Fibroblast of upper back skin (primary cell): ENCODE measurements at regions not wholly inside any gene's neighbourhood (a gene's known extent, or its start where the extent isn't known, plus 50 kb on each side); places are given as distances from the start of the nearest gene placed in this dataset.

Experiments
- DNase-seq: peaks from one replicate; pipeline ENCODE4 v3.0.0-alpha.2; 2013

DNA sequence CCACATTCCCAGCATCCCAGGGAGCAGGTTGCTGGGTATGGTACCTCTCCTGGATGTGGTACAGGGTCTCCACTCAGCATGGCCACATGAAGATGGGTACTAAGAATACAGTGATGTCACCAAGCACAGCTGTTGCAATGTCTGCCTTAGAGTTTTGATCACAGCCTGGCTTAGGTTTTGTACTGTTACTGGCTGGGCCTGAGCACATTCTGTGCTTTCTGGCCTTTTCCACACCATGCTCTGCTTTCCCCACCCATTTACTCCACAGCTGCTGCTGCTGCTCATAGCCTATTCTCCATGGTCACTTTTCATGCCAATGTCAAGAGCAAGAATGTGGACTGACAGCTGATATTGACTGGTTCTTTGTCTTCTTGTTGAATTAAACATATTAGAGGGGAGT, 481.9 kb downstream of the ARHGEF28 start:
- DNase-seq = no peak

DNA sequence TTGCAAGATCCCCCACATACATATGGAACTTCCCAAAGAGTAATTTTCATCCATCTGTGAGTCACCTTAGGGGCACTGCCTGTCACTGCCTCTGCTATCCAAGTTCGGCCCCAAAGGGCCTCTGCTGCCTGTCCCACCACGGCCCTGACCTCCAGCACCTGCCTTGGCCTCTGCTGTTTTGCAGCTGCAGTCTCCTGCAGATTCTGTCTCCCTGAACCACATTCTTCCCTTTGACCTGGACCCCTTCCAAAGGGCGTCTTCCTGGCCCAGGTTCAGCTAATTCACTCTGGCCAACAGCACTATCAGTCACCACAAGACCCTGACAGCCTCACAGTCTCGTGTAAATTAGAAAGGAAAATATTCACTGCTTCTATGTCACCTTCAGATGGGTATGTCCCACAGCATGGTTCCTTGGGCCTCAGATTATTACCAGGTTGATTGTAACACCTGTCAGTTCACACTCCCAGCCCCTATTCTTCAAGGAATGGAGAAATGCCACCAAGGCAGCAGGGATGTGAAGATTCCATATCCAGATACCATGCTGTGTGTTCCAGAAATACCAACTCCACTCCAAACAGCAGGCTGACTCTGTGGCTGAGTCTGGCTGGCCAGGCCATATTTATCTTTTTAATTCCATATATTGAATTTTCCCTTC, 479.3 kb downstream of the ARHGEF28 start:
- DNase-seq = no peak

DNA sequence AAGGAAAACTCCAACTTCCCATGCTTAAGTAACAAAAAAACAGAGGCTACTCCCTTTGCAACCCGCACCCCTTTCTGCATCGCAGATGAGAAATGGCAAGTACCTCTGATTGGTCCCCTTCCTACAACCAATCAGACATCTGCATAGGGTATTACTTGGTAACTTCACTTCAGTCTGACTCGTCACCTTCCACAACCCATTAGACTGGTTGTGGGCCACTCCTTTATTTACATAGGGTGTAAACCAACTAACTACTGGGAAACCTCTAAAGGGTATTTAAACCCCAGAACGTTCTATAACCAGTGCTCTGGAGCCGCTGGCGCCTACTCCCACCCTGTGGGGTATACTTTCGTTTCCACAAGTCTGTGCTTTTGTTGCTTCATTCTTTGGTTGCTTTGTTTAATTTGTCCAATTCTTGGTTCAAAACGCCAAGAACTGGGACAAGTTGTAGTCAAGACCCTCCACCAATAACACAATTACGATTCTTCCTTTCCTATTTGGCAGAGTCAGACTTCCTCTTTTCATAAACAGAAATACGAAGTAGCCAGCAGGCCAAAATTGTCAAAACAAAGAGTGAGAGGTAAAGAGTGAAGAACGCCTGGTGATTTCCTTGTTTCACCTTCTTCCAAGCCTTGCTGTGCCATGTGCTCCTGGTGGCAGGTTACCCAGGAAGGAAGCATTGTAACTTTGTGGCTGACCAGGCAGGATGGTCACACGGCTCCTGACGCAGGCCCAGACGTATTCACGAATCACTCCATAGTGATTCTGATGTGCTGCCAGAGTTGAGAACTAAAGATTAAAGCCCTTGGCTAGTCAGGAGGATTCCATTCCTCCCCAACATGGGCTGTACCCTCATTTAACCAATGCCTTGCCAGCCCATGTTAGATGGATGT, 477.4 kb downstream of the ARHGEF28 start:
- no peak for DNase-seq

DNA sequence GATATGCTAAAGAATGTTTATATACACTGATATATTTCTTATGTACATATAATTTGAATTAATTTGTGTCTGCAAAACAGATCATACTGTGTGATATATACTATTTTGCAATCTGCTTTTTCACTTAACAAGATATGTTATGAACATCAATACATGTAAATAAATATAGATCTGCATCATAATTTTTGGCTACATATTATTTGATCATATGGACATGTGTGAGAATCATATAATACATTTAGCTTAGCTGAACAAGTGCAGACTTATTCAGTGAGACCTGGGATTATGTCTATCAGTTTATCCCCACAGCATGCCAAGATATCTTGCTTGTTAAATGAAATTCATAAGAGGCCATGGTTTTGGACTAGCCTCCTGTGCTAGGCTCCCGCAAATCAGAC, 474.3 kb downstream of the ARHGEF28 start:
- no peak for DNase-seq

DNA sequence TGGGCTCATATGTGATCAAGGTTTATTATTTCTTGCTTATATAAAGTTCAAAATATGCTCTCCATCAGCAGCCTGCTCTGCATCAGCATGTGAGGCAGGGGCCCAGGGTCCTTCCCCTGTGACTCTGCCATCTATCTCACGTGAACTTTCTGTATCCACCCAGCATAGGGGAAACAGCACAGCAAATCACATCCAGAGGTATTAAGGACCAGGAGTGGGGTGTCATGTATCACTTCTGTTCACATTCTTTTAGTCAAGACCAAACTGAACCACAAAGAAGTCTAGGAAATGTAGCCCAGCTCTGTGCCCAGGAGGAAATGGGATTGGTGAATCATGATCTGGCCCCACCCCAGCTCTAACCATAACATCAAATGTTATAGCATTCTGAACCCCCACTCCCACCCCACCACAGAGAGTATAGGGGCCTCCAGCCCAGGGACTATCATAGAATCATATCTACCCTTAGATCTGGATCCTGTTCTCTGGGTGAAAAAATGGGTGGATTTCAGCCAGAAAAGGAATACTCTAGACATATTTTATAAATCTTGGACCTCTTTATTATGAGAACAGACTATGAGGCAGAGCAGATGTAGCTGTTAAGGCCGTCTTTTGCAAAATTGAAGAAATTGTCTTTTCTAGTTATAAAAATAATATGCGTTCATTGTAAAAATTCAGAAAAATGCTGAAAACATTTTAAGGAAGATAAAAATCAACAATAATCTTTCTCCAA, 473.7 kb downstream of the ARHGEF28 start:
- no peak for DNase-seq

DNA sequence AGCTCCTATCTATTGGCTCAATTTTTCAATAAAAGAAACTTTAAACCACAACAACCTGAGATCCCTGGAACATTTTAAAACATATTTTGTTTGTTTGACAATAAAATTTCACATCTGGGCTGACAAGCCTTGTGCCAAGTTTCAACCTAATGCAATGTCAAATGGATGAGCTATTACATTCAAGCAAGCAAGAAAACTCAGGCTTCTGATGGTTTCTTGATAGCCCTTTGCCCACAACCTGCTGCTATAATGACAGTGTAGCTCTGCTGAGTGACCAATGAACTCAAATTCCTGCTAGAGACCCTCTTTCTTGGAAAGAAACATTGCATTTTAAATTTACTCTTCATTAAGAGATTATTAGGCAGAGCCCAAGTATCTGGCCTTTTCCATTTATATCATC, 472.9 kb downstream of the ARHGEF28 start:
- DNase-seq = no peak

DNA sequence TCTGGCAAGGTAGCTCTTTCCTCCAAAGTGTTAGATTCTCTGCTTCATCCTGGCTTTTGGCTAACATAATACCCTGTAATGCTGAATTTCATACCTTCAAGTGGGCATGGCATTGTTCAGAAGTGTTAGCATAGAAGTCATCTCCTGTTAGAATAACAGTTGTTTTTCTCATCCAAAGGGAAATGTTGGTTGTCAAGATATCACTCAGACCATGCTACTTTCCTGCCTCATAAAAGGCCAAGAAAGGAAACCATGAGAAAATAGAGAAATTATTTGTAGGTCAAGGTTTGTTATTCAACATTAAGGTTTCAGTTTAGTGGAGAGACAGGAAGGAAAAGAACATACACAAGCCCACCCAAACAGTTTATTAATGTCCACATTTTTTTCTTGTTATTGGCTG, 472.5 kb downstream of the ARHGEF28 start:
- no peak for DNase-seq

DNA sequence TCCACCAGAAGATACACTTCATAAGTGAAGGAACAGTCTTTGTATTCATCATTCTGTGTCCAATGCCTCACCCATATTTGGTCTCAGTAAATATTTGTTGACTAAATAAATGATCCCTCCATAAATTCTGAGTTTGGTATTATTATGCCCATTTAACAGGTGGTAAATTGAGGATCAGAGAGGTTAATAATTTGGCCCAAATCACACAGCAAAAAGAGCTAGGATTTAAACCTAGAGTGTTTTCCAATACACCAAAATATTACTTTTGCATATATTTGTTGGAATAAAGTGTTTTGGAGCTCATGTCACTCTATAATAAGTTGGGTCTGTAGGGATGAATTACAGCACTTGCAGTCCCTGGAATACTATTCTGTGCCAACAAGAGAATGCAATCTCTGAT, 470.3 kb downstream of the ARHGEF28 start:
- no peak for DNase-seq

DNA sequence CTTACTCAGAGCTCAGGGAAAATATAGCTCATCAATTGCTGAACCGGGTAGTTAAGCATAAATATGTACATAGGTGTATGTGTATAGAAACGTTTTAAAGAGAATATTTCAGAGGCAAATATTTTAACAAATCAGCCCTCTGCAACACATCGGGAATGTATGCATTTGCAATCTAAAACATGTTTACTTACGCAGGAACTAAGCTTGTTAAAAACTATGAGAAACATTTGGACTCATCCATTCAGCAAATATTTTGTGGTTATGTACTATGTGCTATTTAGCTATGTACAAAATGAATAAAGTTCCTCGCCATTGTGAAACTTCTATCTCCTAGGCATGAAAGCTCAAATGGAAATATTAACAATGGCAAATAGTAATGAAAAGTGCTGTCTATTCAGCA, 469.9 kb downstream of the ARHGEF28 start:
- peak; percentile 73 for DNase-seq

DNA sequence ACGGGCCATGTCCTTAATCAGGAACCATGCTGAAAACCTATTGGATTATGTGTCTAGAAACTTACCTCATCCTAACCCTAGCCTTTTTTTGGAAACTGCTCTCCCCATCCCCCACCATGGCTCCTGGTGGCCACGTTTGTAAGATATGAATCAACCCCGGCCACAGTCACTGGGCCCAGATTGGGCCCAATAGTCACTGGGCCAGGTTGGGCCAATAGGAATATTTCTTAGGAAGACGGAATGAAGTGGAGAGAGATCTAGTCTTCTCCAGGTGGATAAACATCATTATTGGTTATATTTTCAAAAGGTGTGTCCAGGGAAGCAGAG, 468.7 kb downstream of the ARHGEF28 start:
- DNase-seq = no peak

DNA sequence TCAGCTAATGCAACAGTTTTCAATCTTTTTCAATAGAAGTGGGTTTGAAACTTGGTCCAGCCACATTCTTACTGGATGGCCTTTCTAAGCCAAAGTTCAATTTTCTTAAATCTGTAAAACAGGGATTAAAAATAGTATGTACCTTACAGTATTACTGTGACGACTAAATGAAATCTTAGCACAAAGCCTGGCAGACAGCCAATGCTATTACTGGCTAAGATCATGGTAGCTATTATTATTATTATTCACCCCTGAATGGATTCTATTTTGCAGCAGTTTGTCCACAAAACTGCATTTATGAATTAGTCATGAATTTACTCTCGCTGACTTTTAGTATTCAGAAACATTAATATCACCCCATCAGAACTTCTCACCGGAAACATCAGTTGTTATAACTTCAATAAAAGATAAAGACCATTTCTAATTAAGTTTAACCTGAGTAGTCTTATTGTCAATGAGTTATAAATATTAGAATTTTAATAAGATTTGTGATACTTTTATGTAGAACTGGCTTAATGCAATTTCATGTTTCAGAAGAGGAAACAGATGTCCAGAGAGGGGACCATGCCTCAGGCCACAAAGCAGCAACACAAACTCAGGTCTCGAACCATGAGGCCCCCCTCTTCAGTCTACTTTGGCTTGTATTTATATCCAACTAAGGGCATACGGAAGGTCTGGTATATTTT, 468.2 kb downstream of the ARHGEF28 start:
- peak; percentile 28 for DNase-seq

DNA sequence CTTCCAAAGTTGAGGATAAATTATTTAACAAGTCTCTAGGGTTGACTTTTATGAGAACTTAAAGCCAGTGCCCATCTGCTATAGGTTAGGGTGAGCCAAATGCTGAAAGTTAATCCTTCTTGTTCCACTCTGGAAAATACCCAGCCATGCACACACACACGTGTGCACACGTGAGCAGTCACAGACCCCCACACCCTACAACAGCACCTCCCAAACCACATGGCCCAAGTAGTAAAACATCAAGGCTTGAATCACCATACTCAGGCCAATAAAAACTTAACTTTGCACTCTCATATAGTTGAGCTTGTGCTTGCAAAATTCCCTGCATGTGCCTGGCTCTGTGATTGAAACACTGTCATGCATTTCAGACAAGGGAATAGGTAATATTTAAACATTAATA, 467.6 kb downstream of the ARHGEF28 start:
- DNase-seq = no peak

DNA sequence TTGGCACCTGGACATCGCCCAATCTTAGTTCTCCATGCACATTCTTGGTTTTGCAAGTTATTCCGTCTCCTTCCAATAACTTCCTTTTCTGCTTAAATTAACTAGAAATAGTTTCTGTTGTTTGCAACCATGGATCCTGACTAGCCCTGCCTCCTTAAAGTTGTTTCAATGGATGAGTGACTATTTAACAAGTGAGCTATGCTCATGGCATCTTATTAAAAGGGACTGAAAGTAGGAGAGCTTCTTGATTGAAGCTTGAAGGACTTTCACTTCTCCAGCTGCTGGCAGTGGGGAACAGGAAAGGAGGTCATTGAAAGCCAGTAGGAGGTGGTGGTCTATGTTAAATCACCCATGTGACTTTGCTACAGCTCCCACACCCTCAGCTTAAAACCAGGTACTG, 466.8 kb downstream of the ARHGEF28 start:
- no peak for DNase-seq

DNA sequence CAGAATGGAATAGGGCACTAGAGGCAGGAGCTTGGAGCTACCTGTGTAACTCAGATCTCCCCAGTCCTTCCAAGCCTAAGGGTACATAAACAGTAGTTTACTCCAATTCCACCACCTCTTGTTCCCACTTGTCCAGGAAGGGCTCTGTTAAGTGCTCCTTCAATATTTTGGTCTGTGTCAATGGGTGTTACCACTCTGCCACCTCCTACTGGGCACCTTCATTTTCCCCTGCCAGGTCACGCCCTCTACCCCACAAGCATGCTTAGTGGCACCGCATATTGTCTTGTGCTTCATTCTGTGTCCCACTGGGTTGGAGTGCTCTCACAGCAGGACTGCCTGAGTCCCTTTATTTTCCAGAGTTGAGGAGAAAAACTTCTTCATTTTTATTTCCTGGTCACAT, 459.8 kb downstream of the ARHGEF28 start:
- DNase-seq = no peak

DNA sequence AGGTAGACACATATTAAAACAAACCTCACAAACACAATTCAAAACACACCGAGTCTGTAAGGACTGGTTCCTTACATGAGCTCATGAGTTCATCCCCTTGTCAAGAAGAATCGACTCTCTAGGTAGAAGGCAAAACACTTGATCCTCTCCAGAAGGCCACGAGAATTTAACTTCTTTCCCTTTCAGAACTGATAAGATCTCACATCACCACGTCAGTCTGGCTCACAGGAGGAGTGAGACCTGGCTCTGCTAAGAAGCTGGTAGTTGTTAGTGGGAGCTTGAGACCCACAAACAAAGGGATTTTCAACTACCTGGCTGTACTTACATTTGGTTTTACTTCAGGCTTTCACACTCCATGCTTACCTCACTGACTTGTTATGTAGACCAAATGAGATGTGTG, 459.2 kb downstream of the ARHGEF28 start:
- DNase-seq = no peak

DNA sequence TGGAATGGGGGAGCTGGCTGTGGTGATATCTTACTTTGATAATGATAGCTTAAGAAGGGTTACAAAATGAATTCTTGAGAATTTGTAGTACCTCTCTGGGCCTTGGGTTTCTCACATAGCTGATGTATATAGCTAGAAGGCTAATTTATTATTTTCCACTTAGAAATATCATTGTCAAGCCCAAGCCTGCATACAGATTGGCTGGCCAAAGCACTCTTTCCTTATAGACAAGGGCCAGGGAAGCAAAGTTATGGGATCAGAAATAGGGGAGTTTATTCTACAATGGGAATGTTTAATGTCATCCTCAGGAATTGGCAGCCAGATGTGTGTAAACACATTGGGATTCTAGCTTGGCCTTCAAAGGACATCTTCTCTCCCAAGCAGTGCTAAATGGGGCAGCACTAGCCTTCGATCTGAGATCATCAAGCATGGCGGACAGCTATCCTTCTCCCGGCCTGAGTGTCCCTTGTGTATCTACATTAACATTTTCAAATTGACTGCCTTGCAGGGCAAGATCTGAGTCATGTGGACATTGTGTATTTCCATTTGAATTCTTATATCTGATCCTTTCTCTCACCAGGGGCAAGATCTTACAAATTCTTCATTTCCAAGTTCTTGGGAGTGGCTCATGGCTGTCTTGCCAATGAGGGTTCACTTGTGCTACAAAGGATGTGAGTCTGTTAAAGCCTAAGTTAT, 457.2 kb downstream of the ARHGEF28 start:
- no peak for DNase-seq

DNA sequence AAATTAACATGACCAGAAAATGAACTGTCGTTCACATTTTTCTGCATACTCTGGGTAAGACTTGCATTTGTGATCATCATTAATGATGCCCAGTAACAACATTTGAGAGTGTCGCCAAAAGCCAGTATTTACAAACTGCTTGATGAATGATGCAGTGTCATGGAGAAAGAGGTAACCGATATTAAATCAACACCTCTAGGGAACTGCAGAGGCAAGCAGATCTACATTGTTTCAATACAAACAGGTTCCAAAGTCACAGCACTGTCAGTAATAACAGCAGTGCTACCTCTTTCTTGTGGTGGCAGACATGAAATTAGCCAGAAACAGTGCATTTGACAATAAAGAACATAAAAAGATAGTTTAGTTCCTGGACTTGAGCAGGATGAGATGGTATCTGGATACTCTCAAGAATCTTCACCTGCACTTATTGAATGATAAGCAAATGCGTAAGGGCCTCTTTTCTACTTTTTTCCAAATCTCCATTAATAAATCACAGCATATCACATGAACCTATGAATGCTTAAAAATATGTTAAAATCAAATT, 456.6 kb downstream of the ARHGEF28 start:
- no peak for DNase-seq

DNA sequence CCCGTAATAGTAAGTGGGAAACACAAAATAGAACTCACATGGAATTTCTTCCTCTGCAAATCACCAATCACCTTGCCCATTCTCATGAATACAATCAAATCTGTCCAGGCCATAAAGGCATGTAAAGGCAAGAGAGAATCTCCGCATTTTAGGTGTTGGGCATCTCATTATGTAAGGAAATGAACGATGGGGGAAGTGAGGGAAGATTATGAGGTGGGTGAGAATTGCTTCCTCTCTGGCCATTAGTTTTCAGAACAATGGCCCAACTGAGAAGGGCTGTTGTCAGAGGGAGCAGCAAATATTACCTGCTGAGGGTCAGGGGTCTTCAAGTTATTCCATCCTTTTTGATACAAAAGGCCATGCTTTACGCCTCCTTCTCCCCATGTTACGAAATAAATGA, 455.1 kb downstream of the ARHGEF28 start:
- no peak for DNase-seq

DNA sequence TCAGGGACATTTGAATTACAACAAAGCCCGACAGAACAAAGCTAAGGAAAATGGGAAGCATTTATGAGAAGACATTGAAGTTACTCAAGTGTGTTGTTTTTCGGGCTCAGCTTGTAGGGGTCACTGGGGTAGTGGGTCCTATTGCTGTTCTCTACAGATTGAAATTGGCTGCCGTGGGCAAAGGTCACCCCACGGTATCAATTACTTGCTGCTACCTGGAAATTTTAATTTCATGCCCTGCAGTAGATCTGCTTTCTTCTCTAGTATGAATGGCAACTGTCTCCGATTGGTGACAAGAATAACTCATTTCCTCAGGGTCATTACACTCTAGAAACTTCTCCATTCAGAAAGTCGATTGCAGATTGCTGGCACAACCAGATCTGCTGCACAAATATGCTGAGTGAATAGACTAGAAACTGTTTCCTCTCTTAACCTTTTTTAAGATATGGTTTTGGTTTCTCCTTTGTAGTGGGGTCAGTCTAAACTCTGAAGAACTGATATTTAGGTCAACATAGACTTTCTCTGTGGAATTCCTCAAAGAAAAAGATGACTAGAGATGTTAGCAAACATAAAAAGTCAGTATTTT, 454.1 kb downstream of the ARHGEF28 start:
- no peak for DNase-seq

DNA sequence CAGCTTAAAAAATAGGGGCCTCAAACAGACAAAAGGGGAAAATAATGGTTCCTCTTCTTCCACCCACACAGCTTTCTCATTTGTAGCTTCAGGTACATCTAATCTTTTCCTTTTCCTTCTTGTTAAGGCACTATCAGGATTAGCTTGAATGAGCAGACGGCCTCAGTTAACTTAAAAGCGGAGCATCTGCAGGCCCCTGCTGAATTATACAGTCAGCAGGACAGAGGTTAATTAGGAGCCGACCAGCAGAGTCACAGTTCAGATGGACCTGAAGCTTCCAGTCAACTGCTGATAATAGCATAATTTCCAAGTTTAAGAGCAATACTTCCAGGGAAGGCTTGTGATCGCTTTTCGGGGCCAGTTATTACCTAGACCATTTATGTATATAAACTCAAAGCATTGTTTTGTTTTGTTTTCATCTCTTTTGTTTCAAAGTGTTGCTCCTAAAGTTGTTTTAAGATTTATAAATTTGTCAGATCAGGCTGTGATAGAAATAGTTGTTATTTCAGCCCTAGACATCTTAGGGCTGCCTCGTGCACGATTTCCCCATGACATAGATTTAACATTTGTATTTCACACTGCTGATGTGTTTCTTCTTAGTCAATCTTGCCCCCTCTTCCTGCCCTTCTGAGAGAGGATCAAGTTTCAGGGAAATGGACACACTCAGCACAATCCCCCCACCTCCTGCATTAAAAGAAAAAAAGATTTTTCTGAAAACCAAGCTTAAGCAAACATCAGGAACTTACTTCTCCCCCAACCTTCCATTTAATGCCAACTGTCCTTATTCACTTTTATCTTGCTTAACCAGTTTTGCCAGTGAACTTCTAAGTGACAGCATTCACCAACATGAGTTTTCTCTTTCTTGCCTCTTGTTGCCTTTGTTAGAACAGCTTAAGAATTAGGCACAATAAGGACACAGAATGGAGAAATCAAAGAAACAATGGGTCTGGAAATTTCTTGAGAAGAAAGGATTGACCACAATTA, 449.8 kb downstream of the ARHGEF28 start:
- DNase-seq = no peak

DNA sequence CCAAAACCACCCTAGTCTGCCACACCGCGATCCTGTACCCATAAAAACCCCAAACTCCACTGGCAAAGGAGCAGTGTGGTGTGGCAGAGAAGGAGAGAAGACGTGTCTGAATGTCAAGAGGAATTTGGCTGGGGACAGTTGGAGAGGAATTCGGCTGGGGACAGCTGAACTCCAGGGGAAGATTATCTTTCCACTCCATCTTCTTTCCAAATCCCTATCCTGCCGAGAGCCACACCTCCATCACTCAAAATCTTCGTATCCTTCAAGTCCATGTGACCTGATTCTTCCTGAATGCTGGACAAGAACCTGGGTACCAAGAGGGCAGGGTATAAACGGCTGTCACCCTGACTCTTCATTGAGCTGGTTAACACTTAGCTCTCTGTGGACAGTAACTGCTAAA, 448.1 kb downstream of the ARHGEF28 start:
- DNase-seq = no peak
